ENCODE measurements at regions not wholly inside any gene's neighbourhood (a gene's known extent, or its start where the extent isn't known, plus 50 kb on each side); places are given as distances from the start of the nearest gene placed in this dataset.

DNA sequence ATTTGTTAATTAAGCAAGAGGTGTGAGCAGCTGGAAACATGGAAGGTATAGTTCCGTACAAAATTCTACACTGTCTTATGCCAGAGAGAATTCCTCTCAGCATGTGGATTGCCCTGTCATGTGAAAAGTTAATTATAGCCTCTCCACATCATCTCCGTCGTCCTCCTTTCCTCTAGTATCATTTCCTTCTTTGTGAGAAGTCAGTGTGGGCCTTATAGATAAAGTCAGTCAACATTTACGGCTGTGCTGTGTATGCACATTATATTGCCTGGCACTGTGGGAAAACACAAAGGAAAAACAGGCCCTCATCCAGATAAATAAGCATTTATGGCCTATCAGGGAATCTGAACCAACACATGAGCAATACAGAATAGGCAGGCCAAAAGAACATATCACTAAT is 236.6 kb downstream of the SEC23A start:
- Histone ChIP-seq H3K27ac (no peak overlapping the region), H3K79me2 (ENCODE audit: insufficient read depth) (no peaks in the 10 kb centered on the region), H3K9ac (no peak overlapping the region), H3K36me3 (ENCODE audit: low read depth) (no peaks in the 10 kb centered on the region), H3K4me2 (ENCODE audit: unreplicated experiment) (no peak overlapping the region), H3K27me3 (replicated peaks; ENCODE audit: insufficient read depth) (no peaks in the 10 kb centered on the region), H3F3A (ENCODE audit: insufficient read depth) (no peaks in the 10 kb centered on the region), H3K4me1 (ENCODE audit: insufficient read depth) (no peaks in the 10 kb centered on the region), H2AFZ (no peak overlapping the region), H3K4me3 (no peak overlapping the region), H3K9me2 (ENCODE audit: insufficient read depth) (no peaks in the 10 kb centered on the region), H4K20me1 (ENCODE audit: insufficient read depth) (no peaks in the 10 kb centered on the region), H3K9me3 (ENCODE audit: low read depth) (no peaks in the 10 kb centered on the region)
- in situ Hi-C loops (cut with MboI): loop anchor here (10.0 to 25.0 kb wide), 2 partner anchors 654 to 962 kb away; partner anchors contain the start of gene SSTR1
- no peak for TF ChIP-seq EZH2 (IDR thresholded peaks at IDR 0.05; ENCODE audit: insufficient read depth, poor library complexity, severe bottlenecking)
- no peak for TF ChIP-seq EZH2phosphoT487 (IDR thresholded peaks at IDR 0.05; ENCODE audit: insufficient read depth, low read depth)
- no peak for DNase-seq
- 83% methylated on average over 4 of the region's 4 CpGs for WGBS, 2 experiments (ENCODE audit: low coverage in 1 of 2, low lambda C conversion rate in 2 of 2, missing lambda C conversion rate in 2 of 2)

DNA sequence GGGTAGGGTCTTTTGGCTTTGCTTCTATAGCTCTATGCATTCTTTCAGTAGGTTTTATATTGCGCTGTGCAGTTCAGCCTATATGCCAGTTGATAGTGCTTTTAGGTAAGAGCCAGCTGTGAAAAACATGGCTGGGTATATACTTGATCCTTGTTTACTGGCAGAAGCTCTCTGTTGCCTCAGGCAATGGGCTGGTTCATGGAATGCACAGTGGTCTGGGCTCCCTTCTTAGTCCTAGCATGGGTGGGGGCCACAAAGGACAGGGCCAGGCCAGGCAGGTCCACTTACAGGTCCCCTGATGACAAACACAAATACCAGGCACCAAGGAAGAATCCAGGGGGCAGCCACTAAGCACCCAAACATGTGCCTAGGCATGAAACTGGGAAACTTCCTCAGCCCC is 240.7 kb downstream of the SEC23A start:
- no peak for TF ChIP-seq EZH2 (IDR thresholded peaks at IDR 0.05; ENCODE audit: insufficient read depth, poor library complexity, severe bottlenecking)
- no peak for TF ChIP-seq EZH2phosphoT487 (IDR thresholded peaks at IDR 0.05; ENCODE audit: insufficient read depth, low read depth)
- Histone ChIP-seq H3K4me2 (ENCODE audit: unreplicated experiment) (no peak overlapping the region), H2AFZ (no peak overlapping the region), H3F3A (ENCODE audit: insufficient read depth) (no peaks in the 10 kb centered on the region), H3K4me1 (ENCODE audit: insufficient read depth) (no peaks in the 10 kb centered on the region), H3K9ac (no peak overlapping the region), H3K79me2 (ENCODE audit: insufficient read depth) (no peaks in the 10 kb centered on the region), H3K4me3 (no peak overlapping the region), H3K27ac (no peak overlapping the region), H3K9me2 (ENCODE audit: insufficient read depth) (no peaks in the 10 kb centered on the region), H3K27me3 (replicated peaks; ENCODE audit: insufficient read depth) (0 out of 2 replicates have a peak, but pooled peaks cover 5% of the 10 kb centered on the region), H3K9me3 (ENCODE audit: low read depth) (no peaks in the 10 kb centered on the region), H4K20me1 (ENCODE audit: insufficient read depth) (no peaks in the 10 kb centered on the region), H3K36me3 (ENCODE audit: low read depth) (no peaks in the 10 kb centered on the region)
- 53 to 61% methylated on average over 1 of the region's 1 CpG for WGBS, 2 experiments (ENCODE audit: low coverage in 1 of 2, low lambda C conversion rate in 2 of 2, missing lambda C conversion rate in 2 of 2)
- no peak for DNase-seq
- in situ Hi-C loops (cut with MboI): loop anchor here (10.0 to 25.0 kb wide), 2 partner anchors 650 to 958 kb away; partner anchors contain the start of gene SSTR1

DNA sequence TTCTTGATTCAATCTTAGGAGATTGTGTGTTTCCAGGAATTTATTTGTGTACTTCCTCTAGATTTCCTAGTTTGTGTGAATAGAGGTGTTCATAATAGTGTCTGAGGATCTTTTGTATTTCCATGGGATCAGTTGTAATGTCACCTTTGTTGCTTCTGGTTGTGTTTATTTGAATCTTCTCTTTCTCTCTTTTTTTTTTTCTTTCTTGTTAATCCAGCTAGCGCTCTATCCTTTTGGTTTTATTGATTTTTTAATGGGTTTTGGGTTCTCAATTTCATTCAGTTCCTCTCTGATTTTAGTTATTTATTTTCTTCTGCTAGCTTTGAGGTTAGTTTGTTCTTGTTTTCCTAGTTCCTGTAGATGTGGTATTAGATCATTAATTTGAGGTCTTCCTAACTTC is 242.5 kb downstream of the SEC23A start:
- 0 out of 2 replicates have a peak, but pooled peaks cover 5% of the 10 kb centered on the region for H3K27me3 ChIP-seq (replicated peaks; ENCODE audit: insufficient read depth)
- H3K9ac ChIP-seq: no peak overlapping the region
- H3K4me2 ChIP-seq (ENCODE audit: unreplicated experiment): no peak overlapping the region
- H3K27ac ChIP-seq: no peak overlapping the region
- H3K4me1 ChIP-seq (ENCODE audit: insufficient read depth): no peaks in the 10 kb centered on the region
- H2AFZ ChIP-seq: no peak overlapping the region
- in situ Hi-C loops (cut with MboI): loop anchor here (10.0 to 25.0 kb wide), 2 partner anchors 648 to 956 kb away; partner anchors contain the start of gene SSTR1
- 66 to 82% methylated on average over 1 of the region's 1 CpG for whole genome bisulfite sequencing, 2 experiments (ENCODE audit: low coverage in 1 of 2, low lambda C conversion rate in 2 of 2, missing lambda C conversion rate in 2 of 2)
- H3K9me3 ChIP-seq (ENCODE audit: low read depth): no peaks in the 10 kb centered on the region
- no peaks in the 10 kb centered on the region for H3K79me2 ChIP-seq (ENCODE audit: insufficient read depth)
- no peaks in the 10 kb centered on the region for H3K9me2 ChIP-seq (ENCODE audit: insufficient read depth)
- H3K36me3 ChIP-seq (ENCODE audit: low read depth): no peaks in the 10 kb centered on the region
- no peaks in the 10 kb centered on the region for H4K20me1 ChIP-seq (ENCODE audit: insufficient read depth)
- no peaks in the 10 kb centered on the region for H3F3A ChIP-seq (ENCODE audit: insufficient read depth)
- TF ChIP-seq EZH2phosphoT487 (IDR thresholded peaks at IDR 0.05; ENCODE audit: insufficient read depth, low read depth) (no peak), EZH2 (IDR thresholded peaks at IDR 0.05; ENCODE audit: insufficient read depth, poor library complexity, severe bottlenecking) (no peak)
- H3K4me3 ChIP-seq: no peak overlapping the region
- no peak for DNase-seq

DNA sequence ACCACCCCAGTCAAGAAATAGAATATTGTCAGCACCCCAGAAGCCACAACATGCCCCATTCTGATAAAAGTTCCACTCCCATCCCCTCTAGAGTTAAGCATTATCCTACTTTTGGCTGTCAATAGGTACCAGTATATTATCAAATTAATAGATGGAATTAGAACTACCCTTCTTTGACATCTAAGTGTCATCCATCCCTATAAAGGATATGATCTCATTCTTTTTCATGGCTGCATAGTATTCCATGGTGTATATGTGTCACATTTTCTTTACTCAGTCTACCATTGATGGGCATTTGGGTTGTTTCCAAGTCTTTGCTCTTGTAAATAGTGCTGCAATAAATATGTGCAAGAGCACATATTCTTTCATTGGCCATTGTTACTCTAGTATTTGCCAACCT is 246.2 kb downstream of the SEC23A start:
- no peak overlapping the region for H3K4me3 ChIP-seq

More for the DNA sequence above, 246.2 kb downstream of the SEC23A start:
- no peak for DNase-seq
- TF ChIP-seq EZH2 (IDR thresholded peaks at IDR 0.05; ENCODE audit: insufficient read depth, poor library complexity, severe bottlenecking) (no peak), EZH2phosphoT487 (IDR thresholded peaks at IDR 0.05; ENCODE audit: insufficient read depth, low read depth) (no peak)
- H3K27ac ChIP-seq: no peak overlapping the region
- no peak overlapping the region for H3K4me2 ChIP-seq (ENCODE audit: unreplicated experiment)
- H3K9ac ChIP-seq: no peak overlapping the region
- no peaks in the 10 kb centered on the region for H3F3A ChIP-seq (ENCODE audit: insufficient read depth)
- H2AFZ ChIP-seq: no peak overlapping the region
- H4K20me1 ChIP-seq (ENCODE audit: insufficient read depth): no peaks in the 10 kb centered on the region
- in situ Hi-C loops (cut with MboI): loop anchor here (25.0 kb wide), 1 partner anchor 644 kb away; the partner anchor contains the start of gene SSTR1
- H3K9me2 ChIP-seq (ENCODE audit: insufficient read depth): no peaks in the 10 kb centered on the region
- no peaks in the 10 kb centered on the region for H3K9me3 ChIP-seq (ENCODE audit: low read depth)
- no peaks in the 10 kb centered on the region for H3K4me1 ChIP-seq (ENCODE audit: insufficient read depth)
- H3K27me3 ChIP-seq (replicated peaks; ENCODE audit: insufficient read depth): 0 out of 2 replicates have a peak, but pooled peaks cover 5% of the 10 kb centered on the region
- no peaks in the 10 kb centered on the region for H3K79me2 ChIP-seq (ENCODE audit: insufficient read depth)
- H3K36me3 ChIP-seq (ENCODE audit: low read depth): no peaks in the 10 kb centered on the region

Data from GM23248 (cell line).